Iris pigment epithelial cell (primary cell): ENCODE measurements at regions not wholly inside any gene's neighbourhood (a gene's known extent, or its start where the extent isn't known, plus 50 kb on each side); places are given as distances from the start of the nearest gene placed in this dataset.
A peak's percentile ranks its signal among the peaks of the same experiment; 100 is the strongest.

ENCODE experiments used
- DNase-seq: peaks from one replicate; pipeline ENCODE4 v3.0.0-alpha.2; 2011; ENCODE audit warnings: low read depth

GRCh38 chr7:47690902-47691558, 109.1 kb upstream of the TNS3 start:
- peak; percentile 62 for DNase-seq

GRCh38 chr7:47689558-47689957, 107.6 kb upstream of the TNS3 start:
- DNase-seq: no peak

- DNase-seq: no peak
Measured at GRCh38 chr7:47688311-47689100, 106.6 kb upstream of the TNS3 start.

- DNase-seq: peak; percentile 48
Measured at GRCh38 chr7:47685712-47686376, 103.9 kb upstream of the TNS3 start.

GRCh38 chr7:47685151-47685550, 103.2 kb upstream of the TNS3 start:
- DNase-seq: no peak

- DNase-seq: no peak
Measured at GRCh38 chr7:47684728-47685127, 102.8 kb upstream of the TNS3 start.

GRCh38 chr7:47683485-47683898, 101.6 kb upstream of the TNS3 start:
- DNase-seq: no peak

GRCh38 chr7:47682874-47683273, 101.0 kb upstream of the TNS3 start:
- DNase-seq: no peak

- DNase-seq: no peak
Measured at GRCh38 chr7:47681249-47681810, 99.4 kb upstream of the TNS3 start.

GRCh38 chr7:47678641-47679380, 96.9 kb upstream of the TNS3 start:
- DNase-seq: no peak

GRCh38 chr7:47677664-47678063, 95.8 kb upstream of the TNS3 start:
- peak; percentile 29 for DNase-seq

- no peak for DNase-seq
Measured at GRCh38 chr7:47677093-47677492, 95.2 kb upstream of the TNS3 start.

GRCh38 chr7:47672977-47673381, 91.1 kb upstream of the TNS3 start:
- DNase-seq: no peak

- no peak for DNase-seq
Measured at GRCh38 chr7:47672271-47672791, 90.4 kb upstream of the TNS3 start.

- no peak for DNase-seq
Measured at GRCh38 chr7:47671358-47671757, 89.4 kb upstream of the TNS3 start.

GRCh38 chr7:47670729-47671128, 88.8 kb upstream of the TNS3 start:
- no peak for DNase-seq

GRCh38 chr7:47669901-47670384, 88.0 kb upstream of the TNS3 start:
- peak; percentile 83 for DNase-seq

- DNase-seq: peak; percentile 97
Measured at GRCh38 chr7:47669178-47669891, 87.4 kb upstream of the TNS3 start.

GRCh38 chr7:47666164-47666862, 84.4 kb upstream of the TNS3 start:
- DNase-seq: peak; percentile 81

GRCh38 chr7:47664650-47665195, 82.8 kb upstream of the TNS3 start:
- DNase-seq: no peak
